Peyer's patch (tissue), 4 donors: ENCODE measurements at regions not wholly inside any gene's neighbourhood (a gene's known extent, or its start where the extent isn't known, plus 50 kb on each side); places are given as distances from the start of the nearest gene placed in this dataset.

Experiments used
- CTCF ChIP-seq, 6 experiments: fragments of 450-650 bp in 4 of 6; fragments of 200-600 bp in 2 of 6; sonication (generic) in 1 of 6; IDR thresholded peaks; one replicate each; pipeline ENCODE4 v1.5.1; 2017 to 2019; ENCODE audit warnings: antibody characterized with exemption in 6 of 6, mild to moderate bottlenecking in 3 of 6, moderate library complexity in 1 of 6
- POLR2A ChIP-seq, 2 donors: fragments of 450-650 bp; IDR thresholded peaks; one replicate each; pipeline ENCODE4 v1.5.1; 2017; ENCODE audit warnings: antibody characterized with exemption in 2 of 2, mild to moderate bottlenecking in 2 of 2, moderate library complexity in 2 of 2

GRCh38 chr3:137174514-137174913, 216.7 kb downstream of the IL20RB start:
- TF ChIP-seq CTCF (IDR thresholded peaks at IDR 0.05) (no peak), POLR2A (IDR thresholded peaks at IDR 0.05) (no peak)
